Parathyroid adenoma (tissue), 2 donors: ENCODE measurements at regions not wholly inside any gene's neighbourhood (a gene's known extent, or its start where the extent isn't known, plus 50 kb on each side); places are given as distances from the start of the nearest gene placed in this dataset.

Experiments used
- H2AFZ ChIP-seq: fragments of 300-600 bp; sonication (generic); one replicate; pipeline ENCODE4 v1.7.0; 2017; ENCODE audit warnings: antibody characterized with exemption, mild to moderate bottlenecking
- H3K27ac ChIP-seq: fragments of 300-600 bp; sonication (generic); one replicate; pipeline ENCODE4 v1.7.0; 2017
- H3K27me3 ChIP-seq: fragments of 300-600 bp; sonication (generic); one replicate; pipeline ENCODE4 v1.7.0; 2017; ENCODE audit warnings: low read length; ENCODE audit not compliant: control insufficient read depth, insufficient read depth
- H3K36me3 ChIP-seq: fragments of 300-600 bp; sonication (generic); one replicate; pipeline ENCODE4 v1.7.0; 2017; ENCODE audit warnings: low read length; ENCODE audit not compliant: control insufficient read depth, insufficient read depth
- H3K4me1 ChIP-seq: fragments of 300-600 bp; sonication (generic); one replicate; pipeline ENCODE4 v1.7.0; 2017; ENCODE audit warnings: control low read depth
- H3K4me2 ChIP-seq: fragments of 300-600 bp; sonication (generic); one replicate; pipeline ENCODE4 v1.7.0; 2017; ENCODE audit warnings: low read length
- H3K4me3 ChIP-seq: fragments of 300-600 bp; sonication (generic); one replicate; pipeline ENCODE4 v1.7.0; 2017; ENCODE audit warnings: low read depth, low read length
- H3K79me2 ChIP-seq: fragments of 300-600 bp; sonication (generic); one replicate; pipeline ENCODE4 v1.7.0; 2017; ENCODE audit warnings: control low read depth
- H3K9ac ChIP-seq: fragments of 300-600 bp; sonication (generic); one replicate; pipeline ENCODE4 v1.7.0; 2017; ENCODE audit warnings: mild to moderate bottlenecking
- H3K9me3 ChIP-seq: fragments of 300-600 bp; sonication (generic); one replicate; pipeline ENCODE4 v1.7.0; 2017; ENCODE audit warnings: low read length; ENCODE audit not compliant: control insufficient read depth
- CTCF ChIP-seq: fragments of 300-600 bp; sonication (generic); IDR thresholded peaks from one replicate; pipeline ENCODE4 v1.7.0; 2017; ENCODE audit warnings: antibody characterized with exemption, mild to moderate bottlenecking
- donor health status: primary hyperparathyroidism.

- H3K4me3 ChIP-seq = no peak overlapping the region
- H3K79me2 ChIP-seq = no peaks in the 10 kb centered on the region
- TF ChIP-seq CTCF = no peak
- H2AFZ ChIP-seq = no peak overlapping the region
- no peaks in the 10 kb centered on the region for H3K27me3 ChIP-seq
- no peak overlapping the region for H3K9ac ChIP-seq
- H3K4me1 ChIP-seq = no peaks in the 10 kb centered on the region
- no peaks in the 10 kb centered on the region for H3K9me3 ChIP-seq
- no peaks in the 10 kb centered on the region for H3K36me3 ChIP-seq
- H3K27ac ChIP-seq = no peak overlapping the region
- no peak overlapping the region for H3K4me2 ChIP-seq
Observed at GRCh38 chr14:56025191-56025590, 93.0 kb upstream of the PELI2 start.

GRCh38 chr14:56026506-56026905 is 91.7 kb upstream of the PELI2 start:
- no peak for TF ChIP-seq CTCF
- H3K27ac ChIP-seq = no peak overlapping the region
- no peaks in the 10 kb centered on the region for H3K79me2 ChIP-seq
- no peaks in the 10 kb centered on the region for H3K9me3 ChIP-seq
- no peak overlapping the region for H3K9ac ChIP-seq
- H3K36me3 ChIP-seq = no peaks in the 10 kb centered on the region
- no peaks in the 10 kb centered on the region for H3K27me3 ChIP-seq
- H3K4me2 ChIP-seq = no peak overlapping the region
- H3K4me3 ChIP-seq = no peak overlapping the region
- H2AFZ ChIP-seq = no peak overlapping the region
- H3K4me1 ChIP-seq = no peaks in the 10 kb centered on the region

GRCh38 chr14:56027421-56027820 is 90.8 kb upstream of the PELI2 start:
- no peak overlapping the region for H3K27ac ChIP-seq
- H3K9me3 ChIP-seq = no peaks in the 10 kb centered on the region
- H3K9ac ChIP-seq = no peak overlapping the region

GRCh38 chr14:56027916-56028712 is 90.1 kb upstream of the PELI2 start:
- H2AFZ ChIP-seq = no peak overlapping the region
- no peaks in the 10 kb centered on the region for H3K9me3 ChIP-seq
- no peak overlapping the region for H3K4me3 ChIP-seq
- no peaks in the 10 kb centered on the region for H3K36me3 ChIP-seq
- no peaks in the 10 kb centered on the region for H3K79me2 ChIP-seq
- H3K9ac ChIP-seq = no peak overlapping the region
- no peaks in the 10 kb centered on the region for H3K4me1 ChIP-seq
- H3K27me3 ChIP-seq = no peaks in the 10 kb centered on the region
- no peak for TF ChIP-seq CTCF
- no peak overlapping the region for H3K27ac ChIP-seq
- no peak overlapping the region for H3K4me2 ChIP-seq

More at GRCh38 chr14:56027421-56027820, 90.8 kb upstream of the PELI2 start:
- no peaks in the 10 kb centered on the region for H3K79me2 ChIP-seq
- no peaks in the 10 kb centered on the region for H3K4me1 ChIP-seq
- no peak for TF ChIP-seq CTCF
- no peak overlapping the region for H3K4me3 ChIP-seq
- H2AFZ ChIP-seq = no peak overlapping the region
- no peak overlapping the region for H3K4me2 ChIP-seq
- no peaks in the 10 kb centered on the region for H3K27me3 ChIP-seq
- H3K36me3 ChIP-seq = no peaks in the 10 kb centered on the region

GRCh38 chr14:56036353-56036752 is 81.9 kb upstream of the PELI2 start:
- Histone ChIP-seq H3K9me3 (no peaks in the 10 kb centered on the region), H3K4me2 (no peak overlapping the region), H2AFZ (no peak overlapping the region), H3K27me3 (no peaks in the 10 kb centered on the region), H3K79me2 (no peaks in the 10 kb centered on the region), H3K36me3 (no peaks in the 10 kb centered on the region), H3K27ac (no peak overlapping the region), H3K9ac (no peak overlapping the region), H3K4me1 (no peaks in the 10 kb centered on the region), H3K4me3 (no peak overlapping the region)
- no peak for TF ChIP-seq CTCF
